ENCODE measurements at regions not wholly inside any gene's neighbourhood (a gene's known extent, or its start where the extent isn't known, plus 50 kb on each side); places are given as distances from the start of the nearest gene placed in this dataset.
A peak's percentile ranks its signal among the peaks of the same experiment; 100 is the strongest.
"Not testable (repeated sequence)": the region's sequence is repeated elsewhere in the genome, so short reads cannot be mapped to it uniquely, and the experiment has no call there.

GRCh38 chr22:22074634-22075381 lies 92.2 kb upstream of the TOP3B start:
- no peak for DNase-seq

- DNase-seq: no peak
Measured at GRCh38 chr22:22073769-22074561, 91.4 kb upstream of the TOP3B start.

GRCh38 chr22:22072169-22072836 lies 89.7 kb upstream of the TOP3B start:
- no peak for DNase-seq

DNA sequence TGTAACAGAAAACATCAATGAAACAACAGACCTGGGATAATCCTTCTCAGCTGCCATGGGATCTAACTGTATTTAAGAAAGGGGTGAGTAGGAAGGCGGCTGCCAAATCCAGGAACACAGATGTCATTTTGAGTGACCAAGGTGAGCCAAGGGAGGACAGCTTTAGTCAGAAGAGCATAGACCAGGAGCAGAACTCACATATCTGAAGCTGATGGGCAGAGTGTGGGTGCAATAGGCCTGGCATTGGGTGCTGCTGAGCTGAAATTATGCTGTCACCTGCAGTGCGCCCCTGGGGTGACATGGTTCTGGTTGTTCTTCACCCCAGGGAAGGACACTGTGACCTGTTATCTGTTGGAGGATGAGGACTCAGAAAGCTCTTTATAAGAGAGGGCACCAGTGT lies 88.9 kb upstream of the TOP3B start:
- DNase-seq: no peak

DNA sequence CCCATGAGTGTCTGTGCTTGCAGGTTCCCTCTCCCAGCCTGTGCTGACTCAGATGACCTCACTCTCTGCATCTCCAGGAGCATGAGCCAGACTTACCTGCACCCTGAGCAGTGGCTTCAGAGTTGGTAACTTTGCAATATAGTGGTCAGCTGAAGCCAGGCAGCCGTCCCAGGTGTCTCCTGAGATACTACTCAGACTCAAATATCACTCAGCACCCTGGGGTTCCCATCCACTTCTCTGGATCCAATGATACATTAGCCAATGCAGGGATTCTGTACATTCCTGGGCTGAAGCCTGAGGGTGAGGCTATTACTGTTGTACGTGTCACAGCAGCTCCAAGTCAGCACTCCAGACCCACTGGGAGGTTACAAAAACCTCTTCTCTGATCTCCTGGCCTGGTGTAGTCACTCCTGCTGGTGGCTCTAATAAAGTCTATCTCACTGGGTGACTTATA lies 87.8 kb upstream of the TOP3B start:
- DNase-seq: no peak

- DNase-seq: no peak
Measured at GRCh38 chr22:22069450-22070370, 87.1 kb upstream of the TOP3B start.

DNA sequence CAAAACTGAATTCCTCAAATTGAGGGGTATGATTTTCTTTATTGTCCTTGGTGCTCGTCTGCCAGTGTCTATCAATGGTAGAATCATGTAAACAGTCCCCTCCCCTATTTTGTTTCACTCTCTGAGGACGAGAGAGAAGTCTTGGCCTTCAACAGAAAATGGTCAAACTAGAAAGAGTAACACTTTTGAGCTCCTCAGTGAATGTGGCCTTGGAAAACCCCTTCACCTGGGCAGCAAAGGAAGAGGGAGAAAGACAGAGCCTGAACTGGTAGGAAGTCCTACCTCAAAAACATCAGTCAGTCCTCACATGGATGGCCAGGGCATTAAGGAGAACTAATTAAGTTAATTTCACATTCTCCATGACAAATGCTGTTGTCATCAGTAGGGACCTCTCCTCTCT lies 86.1 kb upstream of the TOP3B start:
- no peak for DNase-seq

GRCh38 chr22:22068025-22068424 lies 85.4 kb upstream of the TOP3B start:
- no peak for DNase-seq

DNA sequence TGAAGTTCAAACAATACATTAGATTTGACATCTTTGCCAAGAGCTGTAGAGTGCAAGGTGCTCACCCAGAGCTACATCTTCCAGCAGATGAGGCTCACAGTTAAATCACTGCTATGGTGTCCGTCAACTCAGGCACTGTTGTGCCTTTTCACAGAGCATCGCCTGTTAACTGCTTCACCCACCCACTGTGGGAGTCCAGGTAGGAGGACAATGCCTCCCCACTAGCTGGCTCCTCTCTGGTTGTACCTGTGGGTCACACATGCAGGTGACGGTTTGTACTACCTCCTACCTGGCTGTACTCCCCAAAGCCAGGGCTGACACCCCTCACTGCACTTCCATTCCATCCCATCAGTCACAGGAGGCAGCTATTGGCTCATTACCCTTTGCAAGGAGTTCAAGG lies 84.6 kb upstream of the TOP3B start:
- DNase-seq: no peak

GRCh38 chr22:22064580-22064979 lies 82.0 kb upstream of the TOP3B start:
- DNase-seq: no peak

DNA sequence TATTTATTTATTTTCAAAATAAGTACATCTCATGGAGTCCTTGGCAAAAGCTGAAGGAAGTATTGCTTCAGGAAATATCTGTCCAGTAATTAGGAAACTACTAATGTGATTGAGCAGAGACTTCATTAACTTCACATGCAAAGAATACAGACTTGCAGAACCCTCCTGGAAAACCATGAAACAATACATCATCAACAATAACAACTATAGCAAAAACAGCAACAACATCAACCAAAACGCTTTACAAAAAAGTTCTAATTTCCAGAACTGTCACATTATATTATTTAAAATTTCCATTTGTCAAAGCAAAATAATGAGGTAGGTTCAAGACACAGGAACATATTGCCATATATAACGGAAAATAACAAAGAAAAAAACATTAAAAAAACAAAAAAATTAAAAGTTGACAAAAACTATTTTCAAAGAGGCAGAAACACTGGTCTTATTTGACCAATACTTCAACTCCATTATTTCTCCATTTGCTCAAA lies 79.8 kb upstream of the TOP3B start:
- DNase-seq: no peak

GRCh38 chr22:22061085-22062077 lies 78.8 kb upstream of the TOP3B start:
- no peak for DNase-seq

DNA sequence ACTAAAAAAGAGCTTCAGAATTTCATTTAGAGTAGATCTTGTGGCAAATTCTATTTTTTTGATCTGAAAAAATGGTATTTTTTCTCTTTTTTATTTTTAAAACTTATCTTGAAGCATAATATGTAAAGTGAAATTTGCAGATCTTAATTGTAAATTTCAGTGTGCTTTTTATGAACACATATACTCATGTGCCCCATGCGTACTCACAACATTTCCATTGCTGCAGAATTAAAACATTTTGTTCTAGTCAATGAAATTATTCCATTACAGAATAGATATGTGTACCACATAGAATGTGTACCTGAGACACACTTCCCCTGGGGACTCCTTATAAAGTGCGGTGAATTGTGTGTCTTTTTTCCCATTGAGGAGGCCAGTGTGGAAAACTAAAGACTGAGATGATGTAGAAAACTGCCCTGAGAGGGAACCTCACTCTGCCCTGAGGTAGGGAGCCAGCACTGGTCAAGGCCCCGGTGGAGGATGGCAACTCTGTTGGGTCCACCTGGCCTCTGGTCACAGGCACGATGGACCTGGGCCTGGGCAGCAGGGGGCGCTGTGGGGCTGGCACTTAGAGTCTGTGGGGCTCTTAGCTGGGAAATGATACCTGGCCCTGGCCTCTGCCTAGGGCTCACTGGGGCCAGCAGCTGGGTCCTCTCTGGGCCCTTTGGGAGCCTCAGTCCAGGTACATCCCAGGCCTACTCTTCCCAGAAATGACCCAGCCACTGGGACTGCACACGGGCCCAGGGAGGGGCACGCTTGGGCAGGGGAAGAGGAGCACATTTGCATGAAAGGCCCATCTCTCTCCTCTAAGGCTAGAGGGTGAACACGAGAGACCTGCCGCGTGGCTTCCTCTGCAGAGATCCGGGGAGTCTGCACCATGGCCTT lies 77.9 kb upstream of the TOP3B start:
- peak; percentile 20 for DNase-seq

DNA sequence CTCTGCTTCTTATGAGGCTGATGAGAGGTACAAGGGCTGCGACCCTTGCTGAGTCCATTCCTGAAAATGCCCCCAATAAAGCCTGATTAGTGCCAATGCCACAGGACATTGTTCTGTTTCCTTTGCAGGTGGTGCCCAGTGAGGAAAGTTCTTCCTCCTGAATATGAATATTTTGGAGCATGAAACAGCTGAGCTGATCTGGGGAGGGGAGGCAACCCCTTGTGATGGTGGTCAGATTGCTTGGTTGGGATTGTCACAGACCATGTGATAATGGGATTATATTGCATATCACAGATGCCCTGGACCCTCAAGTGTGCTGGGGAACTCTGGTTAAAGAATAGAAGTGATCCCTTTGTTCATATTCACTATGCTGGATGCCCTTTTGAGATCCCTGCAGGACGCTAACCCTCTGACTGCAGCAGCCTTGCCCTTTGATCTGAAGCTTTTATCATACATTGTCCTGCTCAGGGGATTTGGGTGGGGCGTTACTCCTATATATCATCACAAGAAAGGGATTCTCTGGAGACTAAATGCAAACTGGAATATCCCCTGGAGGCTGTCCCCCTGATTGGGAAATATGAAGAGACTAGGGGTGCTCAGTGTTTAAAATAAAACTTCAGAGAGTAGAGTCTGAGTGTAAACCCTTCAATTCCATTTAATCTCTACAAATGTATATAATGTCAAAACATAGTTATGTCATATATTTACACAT lies 76.9 kb upstream of the TOP3B start:
- no peak for DNase-seq

DNA sequence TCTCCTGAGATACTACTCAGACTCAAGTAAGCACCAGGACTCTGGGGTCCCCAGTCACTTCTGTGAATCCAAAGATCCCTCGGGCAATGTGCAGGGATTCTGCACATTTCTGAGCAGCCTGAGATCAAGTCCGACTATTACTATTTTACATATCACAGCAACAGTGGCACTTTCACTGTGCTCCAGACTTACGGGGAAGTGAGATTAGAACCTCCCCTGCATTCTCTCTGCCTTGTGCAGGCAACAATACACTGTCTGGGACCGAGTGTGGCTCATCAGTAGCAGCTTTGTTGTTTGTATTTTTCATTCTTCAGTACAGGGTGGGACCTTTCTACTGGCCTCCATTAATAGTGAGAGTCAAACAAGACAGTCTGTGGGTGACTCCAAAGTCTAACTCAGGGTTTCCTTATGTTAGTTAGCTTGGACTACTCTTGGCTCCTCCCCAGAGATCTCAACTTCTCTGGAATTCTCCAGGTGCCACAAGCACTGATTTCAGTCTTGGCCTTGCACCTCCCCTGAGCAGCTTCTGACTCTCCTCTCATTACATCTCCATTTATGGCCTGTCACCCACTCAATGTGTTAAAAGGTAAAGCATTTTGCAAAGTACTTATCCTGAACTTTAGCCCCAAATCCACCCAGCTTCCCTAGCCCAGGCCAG lies 76.2 kb upstream of the TOP3B start:
- DNase-seq: no peak

DNA sequence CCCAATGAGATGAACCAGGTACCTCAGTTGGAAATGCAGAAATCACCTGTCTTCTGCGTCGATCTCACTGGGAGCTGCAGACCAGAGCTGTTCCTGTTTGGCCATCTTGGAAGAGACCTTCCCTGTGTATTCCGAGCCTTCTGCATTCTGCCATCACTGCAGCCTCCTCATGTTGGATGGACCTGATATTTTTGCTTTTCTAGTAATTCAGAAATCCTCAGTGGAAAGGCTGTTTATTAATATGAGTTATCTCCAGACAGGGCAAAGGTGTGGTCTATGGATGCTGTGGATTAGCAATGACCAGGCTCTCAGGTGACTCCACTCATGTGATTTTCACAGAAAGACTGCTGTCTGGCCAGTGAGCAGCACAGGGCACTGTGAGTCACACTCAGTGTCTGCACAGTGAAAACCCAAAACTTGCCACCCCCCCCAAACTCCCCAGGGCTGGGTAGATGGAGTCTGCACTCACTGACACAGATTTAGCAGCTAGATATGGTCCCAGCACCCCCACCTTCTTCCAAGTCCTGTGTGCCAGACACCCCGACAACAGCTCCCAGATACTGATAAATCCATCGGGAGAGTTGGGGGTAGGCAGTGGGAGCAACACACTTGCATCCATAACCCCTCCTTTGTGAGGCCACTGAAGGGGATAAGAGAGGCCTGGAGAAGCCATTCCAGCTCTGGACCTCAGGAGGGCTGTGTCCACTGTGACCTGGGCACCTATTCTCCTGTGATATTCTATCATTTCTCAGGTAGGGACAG lies 75.2 kb upstream of the TOP3B start:
- no peak for DNase-seq

- DNase-seq: not testable (repeated sequence)
Measured at GRCh38 chr22:22056809-22057594, 74.4 kb upstream of the TOP3B start.

Measured in effector CD4-positive, alpha-beta T cell (primary cell).